GM18868 (cell line): ENCODE measurements at regions not wholly inside any gene's neighbourhood (a gene's known extent, or its start where the extent isn't known, plus 50 kb on each side); places are given as distances from the start of the nearest gene placed in this dataset.
"Not testable (repeated sequence)": the region's sequence is repeated elsewhere in the genome, so short reads cannot be mapped to it uniquely, and the experiment has no call there.

Experiments
- ATAC-seq: cut with Tn5 transposase; IDR thresholded peaks from one replicate; pipeline ENCODE4 v1.9.1; 2021; ENCODE audit warnings: mild to moderate bottlenecking, moderate library complexity; ENCODE audit not compliant: unreplicated experiment

DNA sequence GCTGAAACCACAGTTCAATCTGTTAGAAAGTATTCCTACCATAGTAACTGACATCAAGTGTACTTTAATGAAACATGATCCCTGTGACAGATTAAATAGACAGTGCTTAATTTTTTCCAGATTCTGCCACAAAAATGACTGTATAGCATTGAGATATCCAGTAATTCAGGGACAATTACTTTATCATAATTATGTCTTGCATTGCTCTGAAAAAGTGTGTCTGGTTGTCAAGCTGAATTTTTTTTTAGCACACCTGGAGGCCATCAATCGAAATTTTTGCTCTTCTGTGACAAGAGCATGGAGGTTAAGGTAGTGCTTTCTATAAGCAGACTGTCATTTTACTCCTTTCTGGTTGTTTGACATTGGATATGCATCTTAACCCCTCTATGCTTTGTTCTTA lies 1083.8 kb upstream of the NRXN1 start:
- ATAC-seq, result no peak

- ATAC-seq, result no peak
Observed at GRCh38 chr2:52113338-52113737, 1081.4 kb upstream of the NRXN1 start.

DNA sequence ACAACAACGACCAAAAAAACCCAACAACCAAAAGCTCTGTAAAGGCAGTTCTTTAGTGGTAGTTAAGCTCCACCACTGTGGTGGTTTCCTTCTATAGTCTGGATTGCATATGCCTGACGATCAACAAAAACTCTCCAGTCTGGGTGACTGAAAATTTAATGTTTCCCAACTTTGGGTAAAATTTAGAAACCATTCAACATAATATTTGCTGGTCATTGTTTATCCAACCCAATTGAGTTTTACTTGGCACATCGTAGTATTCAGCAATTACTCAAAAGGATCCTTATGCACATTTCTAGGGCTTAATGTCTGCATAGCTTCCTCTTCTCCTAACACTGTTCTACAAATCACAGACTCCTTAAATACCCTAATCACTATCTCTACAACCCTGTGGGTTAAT lies 1080.2 kb upstream of the NRXN1 start:
- no peak for ATAC-seq

GRCh38 chr2:52107124-52107523 lies 1075.2 kb upstream of the NRXN1 start:
- no peak for ATAC-seq

DNA sequence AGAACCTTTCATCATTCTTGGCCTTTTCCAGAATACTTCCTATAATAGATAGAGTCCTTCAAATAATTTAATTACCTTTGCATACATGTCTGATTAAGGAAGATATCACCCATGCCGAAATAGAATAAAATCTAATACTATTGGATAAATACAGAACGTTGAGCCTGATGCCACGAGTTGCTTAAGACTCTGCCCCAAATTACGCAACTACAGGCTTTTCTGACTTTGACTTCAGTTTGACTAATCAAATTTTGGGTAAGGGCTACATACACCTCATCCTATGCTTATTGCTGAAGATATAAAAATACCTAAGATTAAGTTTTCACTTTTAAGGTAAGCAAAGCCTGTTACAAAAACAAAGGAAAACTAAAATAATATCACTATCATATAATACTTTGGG lies 1065.1 kb upstream of the NRXN1 start:
- no peak for ATAC-seq

DNA sequence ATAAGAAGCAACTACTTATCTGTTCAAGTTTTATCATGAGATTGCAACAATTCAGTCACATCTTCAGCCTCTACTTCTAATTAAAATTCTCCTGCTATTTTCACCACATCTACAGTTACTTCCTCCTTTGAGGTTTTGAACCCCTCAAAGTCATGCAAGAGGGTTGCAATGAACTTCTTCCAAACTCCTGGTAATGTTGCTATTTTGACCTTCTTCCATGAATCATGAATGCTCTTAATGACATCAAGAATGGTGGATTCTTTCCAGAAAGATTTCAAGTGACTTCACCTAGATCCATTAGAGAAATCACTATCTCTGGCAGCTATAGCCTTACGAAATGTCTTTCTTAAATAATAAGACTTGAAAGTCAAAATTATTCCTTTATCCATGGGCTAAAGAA lies 1052.8 kb upstream of the NRXN1 start:
- ATAC-seq, result no peak

GRCh38 chr2:52083214-52083613 lies 1051.3 kb upstream of the NRXN1 start:
- ATAC-seq, result no peak

DNA sequence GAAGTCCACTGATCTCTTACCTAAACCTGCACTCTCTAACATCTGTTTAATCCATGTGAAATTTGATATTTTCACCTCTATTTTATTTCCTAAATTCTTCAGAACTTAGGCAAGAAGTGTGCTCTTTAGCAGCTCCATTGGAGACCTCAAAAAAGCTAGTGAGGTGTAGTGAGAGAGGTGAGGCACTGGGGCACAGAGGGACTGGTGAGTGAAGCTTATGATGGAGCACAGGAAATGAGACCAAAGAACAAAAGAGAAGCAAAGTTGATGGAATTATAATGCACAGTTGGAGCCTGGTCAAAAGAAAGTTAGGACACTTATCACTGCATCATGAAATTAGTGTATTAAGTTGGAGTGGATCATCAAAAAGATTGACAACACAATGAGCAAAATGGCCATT lies 1050.7 kb upstream of the NRXN1 start:
- ATAC-seq, result no peak

- ATAC-seq, result no peak
Observed at GRCh38 chr2:52079602-52080001, 1047.7 kb upstream of the NRXN1 start.

DNA sequence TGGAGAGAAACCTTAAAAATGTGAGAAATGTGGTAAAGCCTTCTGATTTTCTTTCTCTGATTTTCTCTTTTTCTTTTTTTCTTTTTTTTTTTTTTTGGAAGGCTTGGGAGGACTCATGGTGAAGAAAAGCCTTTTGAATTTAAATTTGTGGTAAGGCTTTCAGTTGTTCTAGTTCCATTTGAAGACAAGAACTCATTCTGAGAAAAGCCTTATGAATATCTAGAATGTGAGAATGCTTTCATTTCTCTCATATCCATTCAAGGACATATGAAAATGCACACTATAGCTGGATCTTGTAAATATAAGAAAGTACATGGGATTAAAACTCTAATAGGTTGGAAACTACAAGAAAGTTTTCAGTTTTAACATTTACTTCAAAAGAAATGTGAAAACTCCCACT lies 1045.2 kb upstream of the NRXN1 start:
- peak; percentile 36 for ATAC-seq

- ATAC-seq, result peak; percentile 51
Observed at GRCh38 chr2:52074130-52074719, 1042.3 kb upstream of the NRXN1 start.

GRCh38 chr2:52072949-52073348 lies 1041.0 kb upstream of the NRXN1 start:
- ATAC-seq, result no peak

DNA sequence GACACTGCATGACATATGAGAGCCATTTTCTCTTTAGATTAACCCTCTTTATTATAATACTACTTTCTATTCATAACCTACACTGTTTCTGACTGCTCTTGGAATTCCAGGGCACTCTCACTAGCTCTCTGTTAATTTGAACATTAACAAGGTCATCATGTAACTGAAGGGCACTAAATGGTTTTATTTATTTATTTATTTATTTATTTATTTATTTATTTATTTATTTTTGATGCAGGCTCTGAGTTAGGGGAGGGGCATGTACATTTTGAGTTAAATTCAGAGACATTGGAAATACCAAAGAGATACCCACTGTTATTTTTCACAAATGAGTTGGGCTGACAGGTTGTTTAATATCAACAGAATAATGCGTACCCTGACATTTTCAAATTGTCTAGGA lies 1038.7 kb upstream of the NRXN1 start:
- ATAC-seq, result no peak

- ATAC-seq, result no peak
Observed at GRCh38 chr2:52064234-52064633, 1032.3 kb upstream of the NRXN1 start.

DNA sequence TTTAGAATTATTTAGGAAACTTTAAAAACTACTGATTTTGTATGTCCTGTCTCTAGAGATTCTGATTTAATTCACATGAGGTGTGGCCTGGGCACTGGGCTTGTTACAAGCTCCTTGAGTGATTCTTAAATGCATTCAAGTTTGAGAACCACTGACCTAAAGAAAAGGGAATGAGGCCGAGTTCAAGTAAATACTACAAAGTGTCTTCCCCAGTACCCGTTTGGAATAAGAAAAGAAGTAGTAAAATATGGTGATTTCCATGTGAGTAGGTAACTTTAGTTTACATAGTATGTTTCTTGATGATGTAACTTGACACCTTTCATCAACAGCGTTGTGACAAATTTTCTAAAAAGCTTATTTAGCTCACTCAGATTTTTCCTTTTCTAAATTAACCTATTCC lies 1022.9 kb upstream of the NRXN1 start:
- no peak for ATAC-seq

- no peak for ATAC-seq
Observed at GRCh38 chr2:52036853-52037252, 1004.9 kb upstream of the NRXN1 start.

DNA sequence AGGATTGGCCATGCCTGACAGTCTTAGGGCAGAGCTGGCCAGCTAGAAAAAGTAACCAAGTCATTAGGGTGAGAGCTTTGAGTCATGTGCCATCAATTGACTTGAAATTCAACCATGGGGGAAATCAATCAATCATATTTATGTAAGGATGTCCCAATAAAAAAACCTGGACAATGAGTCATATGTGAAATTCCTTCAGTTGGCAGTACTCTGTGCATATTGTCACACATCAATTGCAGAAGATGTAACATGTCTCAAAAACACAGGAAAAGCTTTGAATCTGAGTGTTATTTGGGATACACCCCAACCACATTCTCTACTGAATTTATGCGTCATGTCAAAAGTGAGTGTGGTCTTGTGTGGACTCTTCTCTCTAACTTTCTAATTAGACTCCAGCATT lies 1004.1 kb upstream of the NRXN1 start:
- ATAC-seq, result no peak

DNA sequence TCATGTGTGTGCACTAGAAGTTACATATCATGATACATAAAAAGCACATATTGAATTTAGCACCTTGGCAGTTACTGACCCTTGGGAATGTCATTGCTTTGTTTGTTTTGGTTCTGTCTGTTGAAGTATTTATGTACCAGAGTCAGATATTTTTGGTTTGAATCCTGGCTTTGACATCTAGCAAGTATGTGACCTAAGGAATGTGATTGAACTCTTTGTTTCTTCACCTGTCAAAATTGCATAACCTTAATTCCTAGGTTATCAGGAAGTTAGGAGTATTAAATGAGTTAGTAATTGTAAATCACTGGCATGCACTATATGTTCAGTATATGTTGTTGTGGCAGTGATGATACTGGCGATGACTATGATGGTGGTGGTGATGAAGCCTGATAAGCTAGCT lies 1003.5 kb upstream of the NRXN1 start:
- no peak for ATAC-seq

DNA sequence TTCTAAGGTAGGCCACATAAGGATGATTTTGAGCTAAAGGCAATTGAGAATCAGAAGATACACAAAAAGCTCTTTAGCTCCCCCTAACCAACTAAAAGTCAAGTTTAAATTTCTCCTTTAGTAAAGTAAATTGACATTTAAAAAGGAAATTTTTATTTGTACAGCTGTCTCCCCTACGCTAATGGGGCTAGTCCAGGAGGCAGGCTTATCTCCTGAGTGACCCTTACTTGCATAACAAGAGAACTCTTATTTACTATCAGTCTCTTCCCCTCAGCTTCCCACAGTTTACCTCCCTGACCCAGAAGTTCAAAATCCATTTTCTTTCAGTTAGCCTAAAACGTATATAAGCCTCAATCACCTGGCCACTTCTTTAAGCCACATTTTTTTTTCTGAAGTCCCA lies 1002.8 kb upstream of the NRXN1 start:
- ATAC-seq, result no peak

DNA sequence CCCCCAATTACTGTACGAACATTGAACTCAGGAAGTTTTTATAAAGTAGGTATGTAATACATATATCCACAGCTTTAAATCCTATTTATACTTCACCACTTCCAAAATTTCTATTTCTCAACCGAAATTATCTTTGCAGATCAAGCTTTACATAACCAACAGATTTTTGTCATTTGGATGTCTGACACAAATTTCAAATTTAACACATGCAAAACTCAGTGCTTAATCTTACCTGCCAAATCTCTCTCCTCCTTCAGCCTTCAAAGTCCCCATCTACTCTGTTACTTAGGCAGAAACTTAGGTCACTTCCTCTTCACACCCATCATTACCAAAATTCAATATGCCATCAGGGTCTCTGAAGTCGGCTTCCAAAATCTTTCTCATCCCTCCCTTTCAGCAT lies 990.1 kb upstream of the NRXN1 start:
- ATAC-seq, result no peak

- no peak for ATAC-seq
Observed at GRCh38 chr2:52017646-52018235, 985.8 kb upstream of the NRXN1 start.

GRCh38 chr2:52006821-52007366 lies 975.0 kb upstream of the NRXN1 start:
- not testable (repeated sequence) for ATAC-seq
